Neural progenitor cell (in vitro differentiated cells): ENCODE measurements at regions not wholly inside any gene's neighbourhood (a gene's known extent, or its start where the extent isn't known, plus 50 kb on each side); places are given as distances from the start of the nearest gene placed in this dataset.

Source experiments
- DNase-seq: peaks from one replicate; pipeline ENCODE4 v3.0.0-alpha.2; 2016; ENCODE audit warnings: low spot score
- H2AFZ ChIP-seq: fragments of 200-600 bp; sonication (generic); replicated peaks from 2 replicates; pipeline ENCODE4 v1.6.1; 2016; ENCODE audit warnings: antibody characterized with exemption
- H3F3A ChIP-seq: fragments of 200-600 bp; sonication (generic); 2 replicates; pipeline ENCODE4 v1.6.1; 2016; ENCODE audit warnings: antibody characterized with exemption, low read depth
- H3K27ac ChIP-seq: fragments of 200-600 bp; sonication (generic); 2 replicates; pipeline ENCODE4 v1.5.1; 2016; ENCODE audit warnings: mild to moderate bottlenecking
- H3K27me3 ChIP-seq: fragments of 200-600 bp; sonication (generic); 2 replicates; pipeline ENCODE4 v1.6.1; 2016; ENCODE audit warnings: mild to moderate bottlenecking, moderate library complexity
- H3K36me3 ChIP-seq: fragments of 200-600 bp; sonication (generic); 2 replicates; pipeline ENCODE4 v1.5.1; 2016
- H3K4me1 ChIP-seq: fragments of 200-600 bp; sonication (generic); 2 replicates; pipeline ENCODE4 v1.6.1; 2016; ENCODE audit warnings: mixed run types
- H3K4me2 ChIP-seq: fragments of 200-600 bp; sonication (generic); 2 replicates; pipeline ENCODE4 v1.6.1; 2016
- H3K4me3 ChIP-seq: fragments of 200-600 bp; sonication (generic); 2 replicates; pipeline ENCODE4 v1.5.1; 2016
- H3K79me2 ChIP-seq: fragments of 200-600 bp; sonication (generic); 2 replicates; pipeline ENCODE4 v1.6.1; 2016; ENCODE audit warnings: low read depth
- H3K9ac ChIP-seq: fragments of 200-600 bp; sonication (generic); 2 replicates; pipeline ENCODE4 v1.6.1; 2016
- H3K9me3 ChIP-seq: fragments of 200-600 bp; sonication (generic); 2 replicates; pipeline ENCODE4 v1.5.1; 2016; ENCODE audit warnings: low read depth
- H4K20me1 ChIP-seq: fragments of 200-600 bp; sonication (generic); 2 replicates; pipeline ENCODE4 v1.6.1; 2016; ENCODE audit warnings: low read depth
- H3K27ac Mint-ChIP-seq: 3 replicates; pipeline ENCODE4 v1.8.0; 2021; ENCODE audit warnings: mixed read lengths
- H3K27me3 Mint-ChIP-seq: 2 replicates; pipeline ENCODE4 v1.8.0; 2022; ENCODE audit warnings: low read depth, mild to moderate bottlenecking, inconsistent platforms, moderate library complexity, mixed read lengths; ENCODE audit not compliant: insufficient read depth
- H3K36me3 Mint-ChIP-seq: 3 replicates; pipeline ENCODE4 v1.8.0; 2021; ENCODE audit warnings: mixed read lengths
- H3K4me1 Mint-ChIP-seq: 3 replicates; pipeline ENCODE4 v1.8.0; 2021; ENCODE audit warnings: mixed read lengths
- H3K4me3 Mint-ChIP-seq: 3 replicates; pipeline ENCODE4 v1.8.0; 2021; ENCODE audit warnings: mild to moderate bottlenecking, moderate library complexity, mixed read lengths
- H3K9me3 Mint-ChIP-seq: 3 replicates; pipeline ENCODE4 v1.8.0; 2020; ENCODE audit warnings: mixed read lengths
- EZH2 ChIP-seq: fragments of 200-600 bp; sonication (generic); IDR thresholded peaks from 2 replicates; pipeline ENCODE4 v1.6.1; 2017; ENCODE audit warnings: antibody characterized with exemption, mild to moderate bottlenecking, moderate library complexity
- EZH2phosphoT487 ChIP-seq: fragments of 200-600 bp; sonication (generic); IDR thresholded peaks from 2 replicates; pipeline ENCODE4 v1.6.1; 2017; ENCODE audit warnings: antibody characterized with exemption
- TF ChIP-seq, protein P1 (sequence below): fragments of 200-600 bp; sonication (generic); IDR thresholded peaks from 2 replicates; pipeline ENCODE4 v1.5.1; 2017; ENCODE audit warnings: antibody characterized with exemption, mild to moderate bottlenecking

DNA sequence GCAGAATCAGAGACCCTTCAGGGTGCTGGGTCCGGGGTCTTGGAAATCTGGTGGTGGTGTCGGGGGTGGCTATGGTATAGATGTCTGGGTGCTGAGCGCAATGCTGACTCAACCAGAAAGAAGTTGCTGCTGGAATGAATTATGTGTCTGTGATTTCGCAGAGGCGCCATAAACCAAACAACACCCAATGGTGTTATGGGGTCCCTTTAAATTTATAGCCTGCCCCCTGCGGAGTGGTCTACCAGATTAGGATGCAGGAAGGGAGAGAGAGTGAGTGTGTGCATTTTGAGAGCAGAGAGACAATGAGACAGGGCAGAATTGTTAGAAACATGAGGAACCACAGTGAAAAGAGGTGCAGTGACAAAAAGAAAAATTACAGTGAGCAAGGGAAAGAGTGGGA lies 100.7 kb upstream of the CDH11 start:
- Mint-ChIP-seq H3K4me3 (no peak overlapping the region), H3K9me3 (no peaks in the 10 kb centered on the region), H3K36me3 (no peaks in the 10 kb centered on the region), H3K27me3 (peaks cover 2% of the 10 kb centered on the region), H3K27ac (no peak overlapping the region), H3K4me1 (peaks cover 12% of the 10 kb centered on the region)
- DNase-seq: no peak
- no peaks in the 10 kb centered on the region for H3K9me3 ChIP-seq
- H3K36me3 ChIP-seq: no peaks in the 10 kb centered on the region
- no peak overlapping the region for H3K27ac ChIP-seq
- H3K9ac ChIP-seq: no peak overlapping the region
- H4K20me1 ChIP-seq: no peaks in the 10 kb centered on the region
- H3K79me2 ChIP-seq: no peaks in the 10 kb centered on the region
- TF ChIP-seq, protein P1, sequence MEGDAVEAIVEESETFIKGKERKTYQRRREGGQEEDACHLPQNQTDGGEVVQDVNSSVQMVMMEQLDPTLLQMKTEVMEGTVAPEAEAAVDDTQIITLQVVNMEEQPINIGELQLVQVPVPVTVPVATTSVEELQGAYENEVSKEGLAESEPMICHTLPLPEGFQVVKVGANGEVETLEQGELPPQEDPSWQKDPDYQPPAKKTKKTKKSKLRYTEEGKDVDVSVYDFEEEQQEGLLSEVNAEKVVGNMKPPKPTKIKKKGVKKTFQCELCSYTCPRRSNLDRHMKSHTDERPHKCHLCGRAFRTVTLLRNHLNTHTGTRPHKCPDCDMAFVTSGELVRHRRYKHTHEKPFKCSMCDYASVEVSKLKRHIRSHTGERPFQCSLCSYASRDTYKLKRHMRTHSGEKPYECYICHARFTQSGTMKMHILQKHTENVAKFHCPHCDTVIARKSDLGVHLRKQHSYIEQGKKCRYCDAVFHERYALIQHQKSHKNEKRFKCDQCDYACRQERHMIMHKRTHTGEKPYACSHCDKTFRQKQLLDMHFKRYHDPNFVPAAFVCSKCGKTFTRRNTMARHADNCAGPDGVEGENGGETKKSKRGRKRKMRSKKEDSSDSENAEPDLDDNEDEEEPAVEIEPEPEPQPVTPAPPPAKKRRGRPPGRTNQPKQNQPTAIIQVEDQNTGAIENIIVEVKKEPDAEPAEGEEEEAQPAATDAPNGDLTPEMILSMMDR: no peak
- no peak for TF ChIP-seq EZH2
- TF ChIP-seq EZH2phosphoT487: no peak
- no peak overlapping the region for H3K4me3 ChIP-seq
- H3K4me1 ChIP-seq: peaks cover 17% of the 10 kb centered on the region
- H3K27me3 ChIP-seq: no peaks in the 10 kb centered on the region
- peak overlapping the region; percentile 80 for H2AFZ ChIP-seq
- no peak overlapping the region for H3K4me2 ChIP-seq
- no peaks in the 10 kb centered on the region for H3F3A ChIP-seq

DNA sequence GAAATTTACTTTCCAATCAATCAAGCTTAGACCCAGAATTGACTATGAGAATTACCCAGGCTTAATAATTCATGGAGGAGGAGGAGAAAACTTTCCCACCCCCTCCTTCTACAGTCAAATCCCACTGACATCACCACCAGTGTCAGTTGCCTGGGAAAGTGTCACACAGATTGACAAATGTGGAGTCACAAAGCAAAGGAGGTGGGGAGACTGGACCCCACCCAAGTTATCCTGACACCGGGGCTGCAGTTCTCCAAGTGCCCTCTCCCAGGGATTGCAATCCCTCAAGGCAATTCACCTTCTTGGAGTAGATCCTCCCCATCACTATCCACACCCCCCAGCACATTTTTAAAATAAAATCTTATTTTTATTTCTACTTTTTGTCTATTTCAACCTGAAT lies 100.2 kb upstream of the CDH11 start:
- no peak overlapping the region for H3K4me3 ChIP-seq
- no peak overlapping the region for H2AFZ ChIP-seq
- H3K4me1 Mint-ChIP-seq: peaks cover 12% of the 10 kb centered on the region
- H3K27ac ChIP-seq: no peak overlapping the region
- H3F3A ChIP-seq: no peaks in the 10 kb centered on the region
- no peaks in the 10 kb centered on the region for H3K79me2 ChIP-seq
- no peaks in the 10 kb centered on the region for H3K36me3 ChIP-seq
- H3K9me3 Mint-ChIP-seq: no peaks in the 10 kb centered on the region
- DNase-seq: no peak
- no peak overlapping the region for H3K9ac ChIP-seq
- no peaks in the 10 kb centered on the region for H3K27me3 ChIP-seq
- H3K4me3 Mint-ChIP-seq: no peak overlapping the region
- peaks cover 2% of the 10 kb centered on the region for H3K27me3 Mint-ChIP-seq
- H3K4me1 ChIP-seq: peaks cover 17% of the 10 kb centered on the region
- H3K4me2 ChIP-seq: no peak overlapping the region
- no peaks in the 10 kb centered on the region for H3K36me3 Mint-ChIP-seq
- no peaks in the 10 kb centered on the region for H4K20me1 ChIP-seq
- H3K9me3 ChIP-seq: no peaks in the 10 kb centered on the region
- TF ChIP-seq, protein P1: no peak
- TF ChIP-seq EZH2 (no peak), EZH2phosphoT487 (no peak)
- H3K27ac Mint-ChIP-seq: no peak overlapping the region

DNA sequence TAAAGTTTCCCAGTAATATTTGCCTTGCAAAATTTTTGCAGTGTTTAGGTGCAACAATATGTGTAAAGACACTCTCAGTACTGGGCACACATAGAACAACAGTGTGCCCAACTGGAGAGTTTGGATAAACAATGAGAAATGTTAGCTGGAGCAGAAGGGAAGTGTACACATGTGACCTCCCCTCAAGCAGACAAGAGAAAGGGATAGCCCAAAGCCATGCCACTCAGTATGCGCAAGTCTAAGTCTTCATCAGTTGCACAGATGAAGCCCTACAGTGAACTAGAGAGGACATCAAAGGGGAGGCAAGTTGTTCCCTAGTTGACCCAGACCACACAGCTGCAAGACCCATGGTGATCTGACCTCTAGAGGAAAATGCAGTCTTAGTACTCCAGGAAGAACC lies 97.9 kb upstream of the CDH11 start:
- Histone ChIP-seq H3F3A (no peaks in the 10 kb centered on the region), H3K9ac (no peak overlapping the region), H3K36me3 (no peaks in the 10 kb centered on the region), H3K4me1 (peaks cover 10% of the 10 kb centered on the region), H2AFZ (no peak overlapping the region), H3K9me3 (no peaks in the 10 kb centered on the region), H3K79me2 (no peaks in the 10 kb centered on the region), H3K4me2 (no peak overlapping the region), H3K27ac (no peak overlapping the region), H3K4me3 (no peak overlapping the region), H3K27me3 (no peaks in the 10 kb centered on the region), H4K20me1 (no peaks in the 10 kb centered on the region)
- Mint-ChIP-seq H3K9me3 (no peaks in the 10 kb centered on the region), H3K4me1 (peaks cover 12% of the 10 kb centered on the region), H3K36me3 (no peaks in the 10 kb centered on the region), H3K27ac (no peak overlapping the region), H3K27me3 (peaks cover 6% of the 10 kb centered on the region), H3K4me3 (no peak overlapping the region)
- TF ChIP-seq EZH2phosphoT487 (no peak), EZH2 (no peak)
- TF ChIP-seq, protein P1: no peak
- DNase-seq: no peak

DNA sequence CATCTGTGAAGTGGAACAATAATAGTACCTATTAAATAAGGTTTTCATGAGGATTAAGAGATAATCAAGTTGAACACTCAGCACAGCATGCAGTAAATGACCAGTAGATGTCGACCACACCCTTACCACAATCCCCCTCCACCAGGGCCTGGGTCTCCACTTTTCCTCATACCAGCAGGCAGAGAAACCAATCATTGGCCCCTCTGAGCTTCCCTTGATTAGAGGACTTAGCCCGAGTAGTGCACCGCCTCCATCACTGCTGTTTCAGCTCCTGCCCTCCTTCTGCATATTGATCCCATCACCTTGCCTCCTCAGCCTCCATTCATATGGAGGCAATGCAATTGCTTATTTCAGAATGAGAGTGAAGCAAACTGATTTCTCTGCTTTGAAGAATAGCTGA lies 96.5 kb upstream of the CDH11 start:
- no peak overlapping the region for H3K4me2 ChIP-seq
- H3K9ac ChIP-seq: no peak overlapping the region
- H4K20me1 ChIP-seq: no peaks in the 10 kb centered on the region
- H3K9me3 ChIP-seq: no peaks in the 10 kb centered on the region
- Mint-ChIP-seq H3K36me3 (no peaks in the 10 kb centered on the region), H3K4me3 (no peak overlapping the region), H3K27ac (no peak overlapping the region), H3K27me3 (peaks cover 6% of the 10 kb centered on the region), H3K9me3 (no peaks in the 10 kb centered on the region), H3K4me1 (peaks cover 17% of the 10 kb centered on the region)
- no peaks in the 10 kb centered on the region for H3K79me2 ChIP-seq
- no peak overlapping the region for H3K4me3 ChIP-seq
- no peak for TF ChIP-seq EZH2phosphoT487
- TF ChIP-seq, protein P1: peak; percentile 17
- H3K4me1 ChIP-seq: peaks cover 8% of the 10 kb centered on the region
- no peak overlapping the region for H2AFZ ChIP-seq
- H3K27me3 ChIP-seq: no peaks in the 10 kb centered on the region
- no peaks in the 10 kb centered on the region for H3F3A ChIP-seq
- DNase-seq: no peak
- H3K36me3 ChIP-seq: no peaks in the 10 kb centered on the region
- H3K27ac ChIP-seq: no peak overlapping the region
